ENCODE measurements at regions not wholly inside any gene's neighbourhood (a gene's known extent, or its start where the extent isn't known, plus 50 kb on each side); places are given as distances from the start of the nearest gene placed in this dataset.

DNA sequence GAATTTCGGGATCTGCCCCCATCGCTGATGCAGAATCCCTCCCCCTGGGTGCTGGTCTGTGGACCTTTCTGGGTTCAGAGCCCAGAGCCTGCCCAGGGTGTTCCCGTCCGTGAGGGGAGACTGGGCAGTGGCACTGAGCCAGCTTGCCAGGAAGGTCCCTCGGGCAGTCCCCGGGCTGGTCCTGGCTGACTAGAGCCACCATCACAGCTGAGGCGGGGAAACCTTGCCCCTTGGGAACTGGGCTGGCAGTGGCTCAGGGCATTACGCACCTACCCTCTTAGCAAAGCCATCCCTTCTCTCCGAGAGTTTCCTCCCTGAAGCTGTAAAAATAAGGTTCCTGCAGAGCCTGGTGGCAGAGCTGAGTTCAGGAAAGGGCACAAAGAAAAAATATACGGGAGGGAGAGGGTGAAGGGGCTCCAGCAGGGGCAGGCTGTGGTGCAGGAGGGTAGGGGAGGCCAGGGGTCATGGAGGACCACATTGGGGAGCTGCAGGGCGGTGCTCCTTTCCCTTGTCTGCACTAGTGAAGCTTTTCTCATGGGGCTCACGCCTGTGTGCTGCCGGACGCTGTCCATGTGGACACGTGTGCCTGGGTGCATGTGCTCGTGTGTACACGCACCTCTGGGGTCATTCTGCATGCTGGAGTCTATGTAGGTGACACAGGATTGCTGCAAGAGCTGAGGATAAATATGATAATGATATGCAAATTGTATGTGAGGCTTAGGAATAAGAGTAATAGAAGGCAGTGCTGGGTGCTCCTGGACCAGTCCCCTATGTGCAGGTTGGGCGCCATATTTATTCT, 118.9 kb downstream of the LHX2 start:
- TF ChIP-seq, protein P1, sequence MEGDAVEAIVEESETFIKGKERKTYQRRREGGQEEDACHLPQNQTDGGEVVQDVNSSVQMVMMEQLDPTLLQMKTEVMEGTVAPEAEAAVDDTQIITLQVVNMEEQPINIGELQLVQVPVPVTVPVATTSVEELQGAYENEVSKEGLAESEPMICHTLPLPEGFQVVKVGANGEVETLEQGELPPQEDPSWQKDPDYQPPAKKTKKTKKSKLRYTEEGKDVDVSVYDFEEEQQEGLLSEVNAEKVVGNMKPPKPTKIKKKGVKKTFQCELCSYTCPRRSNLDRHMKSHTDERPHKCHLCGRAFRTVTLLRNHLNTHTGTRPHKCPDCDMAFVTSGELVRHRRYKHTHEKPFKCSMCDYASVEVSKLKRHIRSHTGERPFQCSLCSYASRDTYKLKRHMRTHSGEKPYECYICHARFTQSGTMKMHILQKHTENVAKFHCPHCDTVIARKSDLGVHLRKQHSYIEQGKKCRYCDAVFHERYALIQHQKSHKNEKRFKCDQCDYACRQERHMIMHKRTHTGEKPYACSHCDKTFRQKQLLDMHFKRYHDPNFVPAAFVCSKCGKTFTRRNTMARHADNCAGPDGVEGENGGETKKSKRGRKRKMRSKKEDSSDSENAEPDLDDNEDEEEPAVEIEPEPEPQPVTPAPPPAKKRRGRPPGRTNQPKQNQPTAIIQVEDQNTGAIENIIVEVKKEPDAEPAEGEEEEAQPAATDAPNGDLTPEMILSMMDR (IDR thresholded peaks at IDR 0.05; ENCODE audit: low read depth, low read length, missing input control): no peak
- TF ChIP-seq YY1 (IDR thresholded peaks at IDR 0.05) (no peak), TAF1 (conservative IDR thresholded peaks at IDR 0.05) (no peak), EGR1 (IDR thresholded peaks at IDR 0.05; ENCODE audit: low read depth in 2 of 2) (no peak), RXRA (IDR thresholded peaks at IDR 0.05) (no peak), JUND (IDR thresholded peaks at IDR 0.05) (no peak)
- TF ChIP-seq, protein P2, sequence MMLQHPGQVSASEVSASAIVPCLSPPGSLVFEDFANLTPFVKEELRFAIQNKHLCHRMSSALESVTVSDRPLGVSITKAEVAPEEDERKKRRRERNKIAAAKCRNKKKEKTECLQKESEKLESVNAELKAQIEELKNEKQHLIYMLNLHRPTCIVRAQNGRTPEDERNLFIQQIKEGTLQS (IDR thresholded peaks at IDR 0.05): no peak
- TF ChIP-seq, protein P3, sequence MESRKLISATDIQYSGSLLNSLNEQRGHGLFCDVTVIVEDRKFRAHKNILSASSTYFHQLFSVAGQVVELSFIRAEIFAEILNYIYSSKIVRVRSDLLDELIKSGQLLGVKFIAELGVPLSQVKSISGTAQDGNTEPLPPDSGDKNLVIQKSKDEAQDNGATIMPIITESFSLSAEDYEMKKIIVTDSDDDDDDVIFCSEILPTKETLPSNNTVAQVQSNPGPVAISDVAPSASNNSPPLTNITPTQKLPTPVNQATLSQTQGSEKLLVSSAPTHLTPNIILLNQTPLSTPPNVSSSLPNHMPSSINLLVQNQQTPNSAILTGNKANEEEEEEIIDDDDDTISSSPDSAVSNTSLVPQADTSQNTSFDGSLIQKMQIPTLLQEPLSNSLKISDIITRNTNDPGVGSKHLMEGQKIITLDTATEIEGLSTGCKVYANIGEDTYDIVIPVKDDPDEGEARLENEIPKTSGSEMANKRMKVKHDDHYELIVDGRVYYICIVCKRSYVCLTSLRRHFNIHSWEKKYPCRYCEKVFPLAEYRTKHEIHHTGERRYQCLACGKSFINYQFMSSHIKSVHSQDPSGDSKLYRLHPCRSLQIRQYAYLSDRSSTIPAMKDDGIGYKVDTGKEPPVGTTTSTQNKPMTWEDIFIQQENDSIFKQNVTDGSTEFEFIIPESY (IDR thresholded peaks at IDR 0.05): no peak

Measured in liver (tissue), 3 donors.